Keratinocyte (primary cell): ENCODE measurements at regions not wholly inside any gene's neighbourhood (a gene's known extent, or its start where the extent isn't known, plus 50 kb on each side); places are given as distances from the start of the nearest gene placed in this dataset.

ENCODE experiments used
- DNase-seq: peaks from one replicate; pipeline ENCODE4 v3.0.0-alpha.2; 2011; ENCODE audit warnings: low read depth, missing footprints, low spot score
- FAIRE-seq: peaks from 2 replicates; lab custom pipeline; 2011; peaks lifted over from hg19 to GRCh38; lab: Jason Lieb, UNC
- H2AFZ ChIP-seq: 2 replicates; pipeline ENCODE4 v1.6.0; 2012; ENCODE audit warnings: low read length, control low read depth, inconsistent platforms; ENCODE audit not compliant: control insufficient read depth
- H3K27ac ChIP-seq: 2 replicates; pipeline ENCODE4 v1.5.1; 2011; ENCODE audit warnings: low read length; ENCODE audit not compliant: control insufficient read depth, insufficient read depth
- H3K27me3 ChIP-seq: 3 replicates; pipeline ENCODE4 v1.6.0; 2011; ENCODE audit warnings: low read length; ENCODE audit not compliant: control insufficient read depth, insufficient read depth; ENCODE audit errors: extremely low read depth
- H3K36me3 ChIP-seq, 2 experiments: 2 replicates in 1 of 2; 3 replicates in 1 of 2; pipeline ENCODE4 v1.5.1; 2011; ENCODE audit warnings: low read length in 2 of 2, mild to moderate bottlenecking in 1 of 2; ENCODE audit not compliant: control insufficient read depth in 2 of 2, insufficient read depth in 2 of 2; ENCODE audit errors: extremely low read depth in 1 of 2
- H3K4me1 ChIP-seq: 3 replicates; pipeline ENCODE4 v1.5.1; 2011; ENCODE audit warnings: low read length; ENCODE audit not compliant: control insufficient read depth, insufficient read depth; ENCODE audit errors: extremely low read depth
- H3K4me2 ChIP-seq: 3 replicates; pipeline ENCODE4 v1.6.0; 2011; ENCODE audit warnings: low read depth, low read length; ENCODE audit not compliant: control insufficient read depth, insufficient read depth; ENCODE audit errors: extremely low read depth
- H3K4me3 ChIP-seq, 3 experiments: fragments of 200-600 bp in 1 of 3; sonication (generic) in 1 of 3; 2 replicates in 2 of 3; 3 replicates in 1 of 3; pipeline ENCODE4 v1.5.1; 2011 to 2016; ENCODE audit warnings: low read length in 3 of 3, mild to moderate bottlenecking in 3 of 3, control low read depth in 2 of 3, inconsistent platforms in 1 of 3, low read depth in 1 of 3, mixed read lengths in 1 of 3, mixed run types in 1 of 3, moderate library complexity in 1 of 3; ENCODE audit not compliant: control insufficient read depth in 2 of 3, insufficient read depth in 2 of 3; ENCODE audit errors: extremely low read depth in 1 of 3
- H3K79me2 ChIP-seq: 2 replicates; pipeline ENCODE4 v1.6.0; 2012; ENCODE audit warnings: low read length; ENCODE audit not compliant: control insufficient read depth, insufficient read depth
- H3K9ac ChIP-seq: 3 replicates; pipeline ENCODE4 v1.6.0; 2011; ENCODE audit warnings: low read length; ENCODE audit not compliant: control insufficient read depth, insufficient read depth; ENCODE audit errors: extremely low read depth
- H3K9me1 ChIP-seq: 3 replicates; pipeline ENCODE4 v1.6.0; 2011; ENCODE audit warnings: low read length; ENCODE audit not compliant: control insufficient read depth, insufficient read depth; ENCODE audit errors: extremely low read depth
- H3K9me3 ChIP-seq: 2 replicates; pipeline ENCODE4 v1.5.1; 2012; ENCODE audit warnings: low read depth, low read length; ENCODE audit not compliant: control insufficient read depth
- H4K20me1 ChIP-seq: 3 replicates; pipeline ENCODE4 v1.6.0; 2011; ENCODE audit warnings: low read length; ENCODE audit not compliant: control insufficient read depth, insufficient read depth; ENCODE audit errors: extremely low read depth
- CTCF ChIP-seq, 3 experiments: IDR thresholded peaks in 1 of 3; conservative IDR thresholded peaks in 1 of 3; optimal IDR thresholded peaks in 1 of 3; 2 replicates in 2 of 3; 3 replicates in 1 of 3; pipeline versions ENCODE3 to v1.5.1; 2011; ENCODE audit warnings: low read length in 3 of 3, mild to moderate bottlenecking in 3 of 3, moderate library complexity in 2 of 3, control low read depth in 1 of 3, inconsistent platforms in 1 of 3; ENCODE audit not compliant: insufficient read depth in 2 of 3; ENCODE audit errors: extremely low read depth in 1 of 3
- EZH2 ChIP-seq: IDR thresholded peaks from one replicate; pipeline ENCODE4 v1.6.1; 2012; ENCODE audit warnings: inconsistent platforms, mild to moderate bottlenecking, low read length, moderate library complexity
- dilution Hi-C: fragments of 300-500 bp; cut with MboI; formaldehyde crosslinking; loops from one replicate; pipeline ENCODE4 v1.7.0; 2020; ENCODE audit warnings: low sequenced_read_pairs; ENCODE audit not compliant: extremely low pct_ligation_motif_present

GRCh38 chr11:33618351-33618710 is 82.3 kb downstream of the C11orf91 start:
- H3K36me3 ChIP-seq = no peaks in the 10 kb centered on the region
- DNase-seq (no peak), FAIRE-seq (no peak)
- peaks cover 25% of the 10 kb centered on the region for H3K4me1 ChIP-seq
- H3K27ac ChIP-seq = no peak overlapping the region
- dilution Hi-C loops = no loop called here
- H3K27me3 ChIP-seq = no peaks in the 10 kb centered on the region
- no peaks in the 10 kb centered on the region for H4K20me1 ChIP-seq
- no peak overlapping the region for H2AFZ ChIP-seq
- no peak overlapping the region for H3K4me2 ChIP-seq
- TF ChIP-seq EZH2 = no peak
- no peak for TF ChIP-seq CTCF (optimal IDR thresholded peaks at IDR 0.05 in 1 of 3, IDR thresholded peaks at IDR 0.05 in 1 of 3, conservative IDR thresholded peaks at IDR 0.05 in 1 of 3; ENCODE audit: extremely low read depth in 1 of 3, insufficient read depth in 2 of 3, low read length in 3 of 3)
- no peak overlapping the region for H3K9ac ChIP-seq
- no peaks in the 10 kb centered on the region for H3K9me3 ChIP-seq
- no peaks in the 10 kb centered on the region for H3K79me2 ChIP-seq
- H3K4me3 ChIP-seq = no peak overlapping the region
- no peaks in the 10 kb centered on the region for H3K9me1 ChIP-seq

- no peak for DNase-seq
- no peak overlapping the region for H3K4me2 ChIP-seq
- H3K4me3 ChIP-seq = no peak overlapping the region
- dilution Hi-C loops = no loop called here
- TF ChIP-seq EZH2 (no peak), CTCF (optimal IDR thresholded peaks at IDR 0.05 in 1 of 3, IDR thresholded peaks at IDR 0.05 in 1 of 3, conservative IDR thresholded peaks at IDR 0.05 in 1 of 3; ENCODE audit: extremely low read depth in 1 of 3, insufficient read depth in 2 of 3, low read length in 3 of 3) (no peak)
- no peak overlapping the region for H3K27ac ChIP-seq
- H3K27me3 ChIP-seq = no peaks in the 10 kb centered on the region
- no peaks in the 10 kb centered on the region for H3K9me3 ChIP-seq
- no peaks in the 10 kb centered on the region for H4K20me1 ChIP-seq
- no peak overlapping the region for H3K9ac ChIP-seq
- no peak overlapping the region for H2AFZ ChIP-seq
- H3K79me2 ChIP-seq = no peaks in the 10 kb centered on the region
- H3K36me3 ChIP-seq = no peaks in the 10 kb centered on the region
- no peaks in the 10 kb centered on the region for H3K9me1 ChIP-seq
- no peak for FAIRE-seq
- peaks cover 25% of the 10 kb centered on the region for H3K4me1 ChIP-seq
Observed at GRCh38 chr11:33617672-33618350, 82.8 kb downstream of the C11orf91 start.
